Upper lobe of left lung (tissue), 4 donors: ENCODE measurements at regions not wholly inside any gene's neighbourhood (a gene's known extent, or its start where the extent isn't known, plus 50 kb on each side); places are given as distances from the start of the nearest gene placed in this dataset.

Experiments
- POLR2A ChIP-seq, 4 donors: fragments of 450-650 bp; IDR thresholded peaks; one replicate each; pipeline ENCODE4 v1.5.1; 2016 to 2017; ENCODE audit warnings: antibody characterized with exemption in 4 of 4, mild to moderate bottlenecking in 2 of 4
- POLR2AphosphoS5 ChIP-seq, 2 donors: sonication (generic); formaldehyde crosslinking; IDR thresholded peaks; one replicate each; pipeline ENCODE4 v1.5.1; 2017; ENCODE audit warnings: antibody characterized with exemption in 2 of 2
- TF ChIP-seq, protein P1 (sequence below), 6 experiments: fragments of 450-650 bp in 4 of 6; fragments of 200-600 bp in 2 of 6; sonication (generic) in 2 of 6; IDR thresholded peaks; one replicate each; pipeline ENCODE4 v1.5.1; 2016 to 2019; ENCODE audit warnings: antibody characterized with exemption in 6 of 6

DNA sequence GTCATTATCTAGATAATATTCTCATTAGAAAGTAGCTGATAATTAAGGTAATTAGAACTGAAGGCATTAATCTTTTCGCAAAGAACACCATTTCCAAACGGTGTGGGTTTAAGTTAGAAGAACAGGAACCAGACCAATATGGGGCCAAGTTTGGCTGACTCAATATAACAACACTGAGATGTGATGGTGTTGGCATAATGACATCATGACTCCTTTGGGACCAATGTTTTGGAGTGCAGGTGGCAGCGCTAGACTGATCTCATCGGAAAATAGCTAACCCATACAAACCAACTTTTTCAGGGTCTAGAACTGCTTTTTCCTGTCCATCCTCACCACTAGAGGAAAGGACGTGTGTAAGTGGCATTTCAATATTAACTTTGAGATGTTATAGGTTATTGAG is 1171.7 kb upstream of the ZEB2 start:
- TF ChIP-seq, protein P1, sequence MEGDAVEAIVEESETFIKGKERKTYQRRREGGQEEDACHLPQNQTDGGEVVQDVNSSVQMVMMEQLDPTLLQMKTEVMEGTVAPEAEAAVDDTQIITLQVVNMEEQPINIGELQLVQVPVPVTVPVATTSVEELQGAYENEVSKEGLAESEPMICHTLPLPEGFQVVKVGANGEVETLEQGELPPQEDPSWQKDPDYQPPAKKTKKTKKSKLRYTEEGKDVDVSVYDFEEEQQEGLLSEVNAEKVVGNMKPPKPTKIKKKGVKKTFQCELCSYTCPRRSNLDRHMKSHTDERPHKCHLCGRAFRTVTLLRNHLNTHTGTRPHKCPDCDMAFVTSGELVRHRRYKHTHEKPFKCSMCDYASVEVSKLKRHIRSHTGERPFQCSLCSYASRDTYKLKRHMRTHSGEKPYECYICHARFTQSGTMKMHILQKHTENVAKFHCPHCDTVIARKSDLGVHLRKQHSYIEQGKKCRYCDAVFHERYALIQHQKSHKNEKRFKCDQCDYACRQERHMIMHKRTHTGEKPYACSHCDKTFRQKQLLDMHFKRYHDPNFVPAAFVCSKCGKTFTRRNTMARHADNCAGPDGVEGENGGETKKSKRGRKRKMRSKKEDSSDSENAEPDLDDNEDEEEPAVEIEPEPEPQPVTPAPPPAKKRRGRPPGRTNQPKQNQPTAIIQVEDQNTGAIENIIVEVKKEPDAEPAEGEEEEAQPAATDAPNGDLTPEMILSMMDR (IDR thresholded peaks at IDR 0.05), result no peak
- TF ChIP-seq POLR2AphosphoS5 (IDR thresholded peaks at IDR 0.05) (no peak), POLR2A (IDR thresholded peaks at IDR 0.05) (no peak)
